Suprapubic skin (tissue), 4 donors: ENCODE measurements at regions not wholly inside any gene's neighbourhood (a gene's known extent, or its start where the extent isn't known, plus 50 kb on each side); places are given as distances from the start of the nearest gene placed in this dataset.

Source experiments
- DNase-seq, 2 donors: peaks; one replicate each; pipeline ENCODE4 v3.0.0-alpha.2; 2019; ENCODE audit warnings: low spot score in 2 of 2
- H3K27ac ChIP-seq: fragments of 200-600 bp; sonication (generic); one replicate; pipeline ENCODE4 v1.5.1; 2019
- H3K27me3 ChIP-seq: fragments of 200-600 bp; sonication (generic); one replicate; pipeline ENCODE4 v1.5.1; 2019
- H3K36me3 ChIP-seq: fragments of 200-600 bp; sonication (generic); one replicate; pipeline ENCODE4 v1.5.1; 2019
- H3K4me1 ChIP-seq: fragments of 200-600 bp; sonication (generic); one replicate; pipeline ENCODE4 v1.5.1; 2019
- H3K4me3 ChIP-seq: fragments of 200-600 bp; sonication (generic); one replicate; pipeline ENCODE4 v1.5.1; 2019; ENCODE audit warnings: mild to moderate bottlenecking
- H3K9me3 ChIP-seq: fragments of 200-600 bp; sonication (generic); one replicate; pipeline ENCODE4 v1.5.1; 2019
- CTCF ChIP-seq, 2 donors: fragments of 200-600 bp in 1 of 2; fragments of 450-650 bp in 1 of 2; sonication (generic) in 1 of 2; IDR thresholded peaks; one replicate each; pipeline ENCODE4 v1.5.1; 2016 to 2019; ENCODE audit warnings: antibody characterized with exemption in 2 of 2, mild to moderate bottlenecking in 1 of 2, moderate library complexity in 1 of 2
- EP300 ChIP-seq: sonication (generic); formaldehyde crosslinking; IDR thresholded peaks from one replicate; pipeline ENCODE4 v1.6.1; 2017; ENCODE audit warnings: antibody characterized with exemption
- POLR2A ChIP-seq, 2 donors: fragments of 450-650 bp; IDR thresholded peaks; one replicate each; pipeline ENCODE4 v1.6.1; 2017; ENCODE audit warnings: antibody characterized with exemption in 2 of 2, mild to moderate bottlenecking in 2 of 2, moderate library complexity in 2 of 2
- POLR2AphosphoS5 ChIP-seq, 3 donors: sonication (generic); formaldehyde crosslinking; IDR thresholded peaks; one replicate each; pipeline ENCODE4 v1.6.1; 2017; ENCODE audit warnings: antibody characterized with exemption in 3 of 3
- WGBS: methylation state at CpG from one replicate; pipeline ENCODE4 v1.1.5; 2018; 5-methylcytosine and 5-hydroxymethylcytosine counted together

GRCh38 chr11:134999590-134999989 is 587.5 kb upstream of the B3GAT1 start:
- H3K9me3 ChIP-seq, result no peaks in the 10 kb centered on the region
- TF ChIP-seq POLR2A (IDR thresholded peaks at IDR 0.05) (no peak), EP300 (no peak), CTCF (IDR thresholded peaks at IDR 0.05) (no peak), POLR2AphosphoS5 (IDR thresholded peaks at IDR 0.05) (no peak)
- no peaks in the 10 kb centered on the region for H3K4me1 ChIP-seq
- H3K4me3 ChIP-seq, result no peak overlapping the region
- 32% methylated on average over 6 of the region's 6 CpGs for WGBS
- no peak overlapping the region for H3K27ac ChIP-seq
- DNase-seq, result no peak
- H3K27me3 ChIP-seq, result no peaks in the 10 kb centered on the region
- H3K36me3 ChIP-seq, result no peaks in the 10 kb centered on the region

GRCh38 chr11:134997652-134998320 is 585.7 kb upstream of the B3GAT1 start:
- no peak overlapping the region for H3K27ac ChIP-seq
- no peaks in the 10 kb centered on the region for H3K36me3 ChIP-seq
- H3K4me3 ChIP-seq, result no peak overlapping the region
- no peaks in the 10 kb centered on the region for H3K27me3 ChIP-seq
- no peaks in the 10 kb centered on the region for H3K4me1 ChIP-seq
- no peak for DNase-seq
- 86% methylated on average over 11 of the region's 11 CpGs for WGBS
- TF ChIP-seq POLR2A (IDR thresholded peaks at IDR 0.05) (no peak), EP300 (no peak), CTCF (IDR thresholded peaks at IDR 0.05) (no peak), POLR2AphosphoS5 (IDR thresholded peaks at IDR 0.05) (no peak)
- H3K9me3 ChIP-seq, result no peaks in the 10 kb centered on the region

GRCh38 chr11:134995741-134996140 is 583.7 kb upstream of the B3GAT1 start:
- 37% methylated on average over 5 of the region's 5 CpGs for WGBS
- Histone ChIP-seq H3K27me3 (no peaks in the 10 kb centered on the region), H3K4me1 (no peaks in the 10 kb centered on the region), H3K36me3 (no peaks in the 10 kb centered on the region), H3K4me3 (no peak overlapping the region), H3K9me3 (no peaks in the 10 kb centered on the region), H3K27ac (no peak overlapping the region)
- no peak for DNase-seq
- TF ChIP-seq EP300, result no peak
- TF ChIP-seq POLR2AphosphoS5 (IDR thresholded peaks at IDR 0.05), result no peak

GRCh38 chr11:134994431-134994830 is 582.4 kb upstream of the B3GAT1 start:
- no peak for TF ChIP-seq CTCF (IDR thresholded peaks at IDR 0.05)
- no peak for TF ChIP-seq POLR2AphosphoS5 (IDR thresholded peaks at IDR 0.05)
- TF ChIP-seq POLR2A (IDR thresholded peaks at IDR 0.05), result no peak
- no peak for TF ChIP-seq EP300
- H3K9me3 ChIP-seq, result no peaks in the 10 kb centered on the region
- no peaks in the 10 kb centered on the region for H3K4me1 ChIP-seq
- DNase-seq, result no peak
- H3K36me3 ChIP-seq, result no peaks in the 10 kb centered on the region
- H3K27me3 ChIP-seq, result no peaks in the 10 kb centered on the region
- no peak overlapping the region for H3K27ac ChIP-seq
- H3K4me3 ChIP-seq, result no peak overlapping the region

- no peaks in the 10 kb centered on the region for H3K27me3 ChIP-seq
- WGBS, result 68% methylated on average over 7 of the region's 7 CpGs
- H3K9me3 ChIP-seq, result no peaks in the 10 kb centered on the region
- TF ChIP-seq POLR2AphosphoS5 (IDR thresholded peaks at IDR 0.05), result no peak
- TF ChIP-seq EP300, result no peak
- TF ChIP-seq CTCF (IDR thresholded peaks at IDR 0.05), result no peak
- no peak for TF ChIP-seq POLR2A (IDR thresholded peaks at IDR 0.05)
- no peak overlapping the region for H3K4me3 ChIP-seq
- H3K36me3 ChIP-seq, result no peaks in the 10 kb centered on the region
- no peaks in the 10 kb centered on the region for H3K4me1 ChIP-seq
- H3K27ac ChIP-seq, result no peak overlapping the region
- no peak for DNase-seq
Measured at GRCh38 chr11:134993691-134994243, 581.7 kb upstream of the B3GAT1 start.
